ENCODE measurements at regions not wholly inside any gene's neighbourhood (a gene's known extent, or its start where the extent isn't known, plus 50 kb on each side); places are given as distances from the start of the nearest gene placed in this dataset.
"Not testable (repeated sequence)": the region's sequence is repeated elsewhere in the genome, so short reads cannot be mapped to it uniquely, and the experiment has no call there.

DNA sequence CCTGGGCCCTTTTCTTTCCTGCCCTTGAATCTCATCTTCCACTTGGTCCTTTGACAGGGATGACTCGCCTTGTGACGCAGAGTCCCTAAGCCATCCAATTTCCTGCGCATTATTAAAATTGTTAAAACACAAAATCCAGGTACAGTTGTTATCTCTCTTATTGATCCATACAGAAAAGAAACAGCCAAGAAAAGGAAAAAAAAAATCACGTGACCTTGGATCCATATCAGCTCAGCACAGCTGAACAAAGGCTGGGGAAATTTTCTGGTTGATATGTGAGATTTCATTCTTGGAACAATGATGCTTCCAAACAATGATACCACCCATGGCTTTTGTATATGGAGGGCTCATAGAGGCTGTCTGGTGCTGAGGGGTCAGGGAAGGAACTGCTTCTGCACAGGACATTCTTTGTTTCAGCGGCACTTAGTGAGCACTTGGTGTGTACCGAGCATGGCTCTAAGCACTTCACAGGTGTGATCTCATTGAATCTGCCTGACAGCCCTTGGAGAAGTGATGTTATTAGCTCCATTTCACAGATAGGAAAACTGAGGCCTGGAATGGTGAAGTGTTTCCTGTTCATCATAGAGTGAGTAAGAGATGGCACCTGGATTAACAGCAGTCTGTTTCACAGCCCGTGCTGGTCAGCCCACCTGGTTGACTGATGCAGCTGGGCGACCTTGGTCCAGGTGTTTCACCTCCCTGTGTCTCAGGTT, 155.0 kb upstream of the SULF2 start:
- DNase-seq = no peak

DNA sequence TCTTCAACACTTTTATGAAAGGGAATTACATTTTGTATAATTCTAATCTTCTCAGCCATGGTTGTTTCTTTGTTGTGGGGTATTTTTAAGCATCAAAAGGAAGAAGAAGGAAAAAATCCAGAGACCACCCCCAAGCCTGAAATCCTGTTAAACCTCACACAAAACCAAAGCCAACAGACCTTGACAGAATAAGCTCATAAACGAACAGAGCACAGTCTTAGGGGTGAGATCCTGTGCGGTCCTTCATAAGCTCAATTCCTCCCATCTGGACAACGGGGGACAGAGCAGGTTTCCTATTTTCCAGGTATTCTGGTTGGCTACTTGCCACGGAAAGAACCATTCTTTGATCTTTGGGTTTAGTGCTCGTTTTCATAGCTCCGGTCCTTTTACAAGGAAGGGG, 151.3 kb upstream of the SULF2 start:
- no peak for DNase-seq

DNA sequence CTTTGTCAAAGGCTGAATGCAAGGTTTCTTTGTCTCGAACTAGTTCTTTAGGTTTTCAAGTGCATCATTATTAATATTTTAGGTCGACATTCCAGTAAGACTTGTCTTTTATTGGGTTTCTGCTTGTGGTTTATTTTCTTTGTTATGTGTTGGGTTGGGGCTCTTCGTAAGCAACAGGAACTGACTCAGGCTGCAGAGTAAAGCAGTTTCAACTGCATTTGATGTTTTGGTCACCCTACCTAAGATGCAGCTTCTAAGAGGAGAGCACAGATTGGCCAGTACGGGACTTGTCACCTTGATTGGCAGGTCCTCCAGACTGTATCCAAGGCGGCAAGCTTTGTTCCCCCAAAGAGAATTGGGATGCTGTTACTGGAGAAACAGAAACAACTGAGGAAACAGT, 149.5 kb upstream of the SULF2 start:
- no peak for DNase-seq

DNA sequence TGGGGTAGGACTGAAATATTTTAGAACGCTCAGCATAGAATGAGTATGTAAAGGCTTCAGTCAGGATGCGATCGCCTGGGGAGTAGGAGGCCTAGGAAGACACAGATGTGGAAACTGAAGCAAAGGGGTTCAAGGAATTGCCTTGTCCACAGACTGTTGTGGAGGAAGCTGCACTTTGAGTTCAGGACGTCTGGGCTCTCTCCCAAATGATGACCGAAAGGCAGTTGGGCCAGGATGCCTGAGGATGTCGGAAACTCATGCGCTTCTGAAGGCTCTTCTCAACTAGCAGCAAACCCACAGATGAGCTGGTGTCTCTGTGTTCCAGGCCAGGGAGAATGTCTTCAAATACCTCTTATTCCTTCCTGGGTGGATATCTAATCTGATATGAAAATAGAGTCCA, 146.2 kb upstream of the SULF2 start:
- no peak for DNase-seq

GRCh38 chr20:47931002-47931401, 145.7 kb upstream of the SULF2 start:
- DNase-seq = no peak

DNA sequence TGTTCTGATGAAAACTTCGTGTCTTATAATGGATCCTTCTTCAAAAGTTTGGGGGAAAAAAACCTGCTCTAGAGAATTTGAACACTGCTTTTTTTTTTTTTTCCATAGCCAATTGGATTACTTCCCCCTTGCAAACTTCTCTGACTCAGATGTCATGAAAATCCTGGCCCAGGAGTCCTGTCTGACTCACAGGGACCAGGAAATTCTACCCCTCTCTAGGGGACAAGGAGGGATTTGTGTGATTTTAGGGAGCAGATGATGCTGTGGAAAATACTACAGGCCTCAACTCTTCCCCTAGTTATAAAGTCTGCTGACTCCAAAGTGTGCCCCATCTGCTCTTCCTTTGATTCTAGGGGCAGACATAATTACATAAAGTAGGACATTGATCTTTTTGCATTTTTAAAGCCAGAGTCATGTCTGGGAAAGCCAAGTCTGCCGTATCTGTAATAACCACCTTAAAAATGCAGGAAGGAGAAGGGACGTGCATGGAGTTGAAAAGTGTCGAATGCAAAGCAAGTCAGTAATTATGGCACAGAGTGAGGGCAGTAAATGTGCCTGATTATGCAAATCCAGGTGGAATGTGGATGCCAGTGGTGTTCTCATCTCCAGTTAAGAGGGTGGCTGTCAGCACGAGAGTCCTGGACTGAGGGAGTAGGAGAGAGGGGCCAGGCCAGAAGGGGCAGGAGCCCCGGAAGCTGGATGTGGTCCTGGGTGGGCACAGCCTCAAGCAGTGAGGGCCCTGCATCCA, 144.3 kb upstream of the SULF2 start:
- no peak for DNase-seq

- DNase-seq = no peak
Observed at GRCh38 chr20:47927944-47928343, 142.7 kb upstream of the SULF2 start.

DNA sequence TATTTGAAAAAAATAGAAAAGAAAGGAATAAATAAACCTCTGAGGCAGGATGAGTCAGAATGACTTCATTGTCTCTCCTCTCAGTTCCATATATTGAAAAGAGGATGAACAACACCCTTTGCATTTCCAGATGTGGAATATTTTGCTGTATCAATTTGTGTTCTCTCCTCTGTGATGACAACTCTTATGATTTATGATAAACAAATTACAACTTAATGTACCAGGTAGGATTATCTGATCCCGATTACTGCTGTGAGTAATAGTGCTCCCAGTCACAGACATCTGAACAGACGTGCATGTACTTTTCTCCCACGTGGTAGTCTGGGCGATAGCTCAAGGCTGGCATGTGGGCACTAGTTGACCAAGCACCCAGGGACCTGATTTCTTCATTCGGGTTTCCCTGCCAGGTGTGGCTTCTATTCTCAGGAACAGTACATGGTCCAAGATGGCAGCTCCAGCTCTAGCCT, 142.1 kb upstream of the SULF2 start:
- DNase-seq = peak; percentile 7

GRCh38 chr20:47926731-47927130, 141.4 kb upstream of the SULF2 start:
- no peak for DNase-seq

DNA sequence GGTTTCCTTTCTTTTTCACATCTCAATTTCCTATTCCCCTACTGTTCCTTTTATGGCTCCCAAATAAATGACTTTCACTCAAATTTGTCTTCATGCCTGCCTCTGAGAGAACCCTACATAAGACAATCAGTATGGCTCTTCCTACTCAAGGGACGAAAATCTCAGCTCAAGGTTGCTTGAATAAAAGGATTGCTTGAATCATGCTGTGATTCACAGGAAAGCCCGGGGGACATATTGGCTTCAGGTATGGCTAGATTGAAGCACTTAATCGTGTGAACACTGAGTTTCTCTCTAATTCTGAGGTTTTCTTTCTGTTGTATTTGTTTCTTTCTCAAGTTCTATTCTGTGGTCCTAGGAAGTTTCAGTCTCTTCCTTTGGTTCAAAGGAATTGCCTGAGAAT, 140.3 kb upstream of the SULF2 start:
- DNase-seq = no peak

DNA sequence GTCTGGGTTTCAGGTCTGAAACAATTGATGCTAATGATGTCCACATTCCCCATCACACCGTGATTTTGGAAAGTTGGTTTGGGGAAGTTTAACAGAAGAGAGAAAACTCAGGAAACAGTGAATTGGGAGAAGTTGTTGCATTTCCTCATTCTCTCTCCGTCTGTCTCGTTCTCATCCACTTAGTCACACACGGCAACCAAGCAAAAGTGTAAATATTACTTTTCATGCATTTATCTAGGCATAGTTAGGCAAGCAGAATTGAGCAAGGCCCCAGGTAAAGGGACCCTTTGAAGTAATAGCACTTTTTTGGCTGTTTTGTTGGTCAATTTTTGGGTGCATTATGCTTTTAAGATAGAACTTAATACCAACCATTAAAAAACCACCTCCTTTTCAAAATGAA, 137.0 kb upstream of the SULF2 start:
- peak; percentile 6 for DNase-seq

DNA sequence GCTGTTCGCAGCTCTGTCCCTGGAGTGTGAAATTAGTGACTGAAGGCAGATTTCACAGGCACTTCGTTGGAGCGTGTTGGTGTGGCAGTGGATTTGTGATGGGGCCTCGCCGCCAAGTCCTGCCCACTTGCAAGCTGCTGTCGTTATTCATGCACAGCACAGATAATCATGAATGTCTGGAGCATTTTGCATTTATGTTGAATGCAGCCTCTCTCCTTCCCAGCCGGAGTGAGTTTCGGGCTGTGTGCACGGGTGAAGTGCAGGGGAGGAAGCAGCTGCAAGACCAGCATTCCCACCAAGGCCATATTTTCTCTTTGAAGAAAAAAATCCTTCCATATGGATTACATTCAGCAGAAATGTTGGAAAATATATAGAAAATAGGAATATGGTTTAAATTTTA, 136.5 kb upstream of the SULF2 start:
- DNase-seq = not testable (repeated sequence)

- no peak for DNase-seq
Observed at GRCh38 chr20:47921408-47921807, 136.1 kb upstream of the SULF2 start.

- DNase-seq = peak; percentile 4
Observed at GRCh38 chr20:47917549-47918070, 132.3 kb upstream of the SULF2 start.

DNA sequence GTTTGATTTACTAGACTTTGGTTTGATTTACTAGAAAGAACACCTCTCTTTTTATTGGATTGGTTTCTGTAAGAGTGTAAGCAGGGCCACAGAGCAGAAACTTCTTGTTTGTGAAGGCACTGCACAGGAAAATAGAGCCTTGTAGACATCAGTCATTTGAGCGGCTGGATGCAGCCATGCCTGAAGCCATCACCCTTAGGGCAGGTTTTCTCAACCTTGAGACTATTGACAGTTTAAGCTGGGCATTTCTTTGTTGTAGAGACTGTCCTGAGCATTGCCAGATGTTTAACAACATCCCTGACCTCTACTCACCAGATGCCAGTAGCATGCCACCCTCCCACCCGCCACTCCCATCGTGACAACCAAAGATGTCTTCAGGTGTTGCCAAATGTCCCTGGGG, 130.2 kb upstream of the SULF2 start:
- DNase-seq = no peak

DNA sequence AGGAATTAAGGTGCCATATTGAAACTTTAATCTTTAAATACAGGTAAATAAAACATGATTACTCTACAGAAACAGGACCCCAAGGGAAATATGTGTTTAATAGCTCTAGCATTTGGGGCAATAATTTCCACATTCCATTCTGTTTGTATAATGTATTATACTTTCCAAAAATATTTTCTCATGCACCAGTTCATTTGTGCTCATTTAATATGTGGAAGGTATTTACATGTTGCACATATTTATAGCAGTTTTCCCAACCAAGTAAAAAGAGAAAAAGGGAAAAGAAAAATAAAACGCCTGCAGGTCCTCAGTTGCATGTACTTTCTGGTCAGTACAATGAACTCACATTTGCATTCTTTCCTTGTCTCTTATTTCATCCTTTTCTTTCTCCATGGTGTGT, 129.5 kb upstream of the SULF2 start:
- no peak for DNase-seq

DNA sequence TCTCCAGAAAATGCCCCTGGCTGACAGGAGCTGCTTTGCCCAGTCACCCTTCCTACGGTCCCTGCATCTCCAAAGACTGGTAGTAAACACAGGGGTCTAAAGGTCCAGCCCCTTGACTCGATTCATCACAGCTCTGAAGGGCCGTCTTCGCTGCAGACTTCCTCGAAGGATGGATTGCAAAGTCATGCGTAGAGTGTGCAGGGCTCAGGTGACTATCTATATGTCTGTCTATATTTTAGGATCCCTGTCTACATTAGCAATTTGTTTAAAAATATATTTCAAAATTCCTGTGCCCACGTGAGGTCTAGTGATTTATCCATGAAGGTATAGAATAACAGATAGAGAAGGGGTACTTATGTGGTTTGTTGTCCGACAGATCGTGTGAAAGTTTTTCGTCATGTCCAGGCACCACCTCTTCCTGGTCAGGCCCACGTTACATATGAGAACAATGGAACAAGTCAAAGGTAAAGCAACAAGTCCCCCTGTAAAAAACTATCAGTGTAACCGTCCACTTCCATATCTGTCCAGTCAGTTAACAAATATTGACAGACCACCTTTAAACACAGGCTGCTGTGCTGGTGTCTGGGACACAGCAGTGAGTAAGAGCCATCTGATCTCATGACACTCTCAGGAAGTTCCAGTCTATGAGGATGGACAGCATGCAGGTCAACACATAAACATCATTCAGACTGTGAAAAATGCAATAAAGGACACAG, 127.7 kb upstream of the SULF2 start:
- DNase-seq = not testable (repeated sequence)

DNA sequence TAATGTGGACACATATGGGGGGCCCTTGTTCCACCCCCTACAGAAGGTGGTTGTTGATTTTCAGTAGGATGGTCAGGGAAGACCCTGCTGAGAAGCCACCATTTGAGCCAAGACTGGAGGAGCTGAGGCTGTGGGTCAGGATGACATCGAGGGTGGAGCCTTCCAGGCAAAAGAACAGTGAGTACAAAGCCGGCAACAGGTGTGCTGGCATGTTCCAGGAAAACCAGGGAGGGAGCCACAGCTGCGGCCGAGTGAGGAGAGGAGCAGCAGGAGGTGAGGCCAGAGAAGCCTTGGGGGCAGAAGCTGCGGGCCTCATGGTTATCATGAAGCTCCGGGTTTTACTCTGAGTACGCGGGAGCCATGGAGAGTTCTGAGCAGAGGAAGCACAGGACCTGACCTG, 126.9 kb upstream of the SULF2 start:
- not testable (repeated sequence) for DNase-seq

DNA sequence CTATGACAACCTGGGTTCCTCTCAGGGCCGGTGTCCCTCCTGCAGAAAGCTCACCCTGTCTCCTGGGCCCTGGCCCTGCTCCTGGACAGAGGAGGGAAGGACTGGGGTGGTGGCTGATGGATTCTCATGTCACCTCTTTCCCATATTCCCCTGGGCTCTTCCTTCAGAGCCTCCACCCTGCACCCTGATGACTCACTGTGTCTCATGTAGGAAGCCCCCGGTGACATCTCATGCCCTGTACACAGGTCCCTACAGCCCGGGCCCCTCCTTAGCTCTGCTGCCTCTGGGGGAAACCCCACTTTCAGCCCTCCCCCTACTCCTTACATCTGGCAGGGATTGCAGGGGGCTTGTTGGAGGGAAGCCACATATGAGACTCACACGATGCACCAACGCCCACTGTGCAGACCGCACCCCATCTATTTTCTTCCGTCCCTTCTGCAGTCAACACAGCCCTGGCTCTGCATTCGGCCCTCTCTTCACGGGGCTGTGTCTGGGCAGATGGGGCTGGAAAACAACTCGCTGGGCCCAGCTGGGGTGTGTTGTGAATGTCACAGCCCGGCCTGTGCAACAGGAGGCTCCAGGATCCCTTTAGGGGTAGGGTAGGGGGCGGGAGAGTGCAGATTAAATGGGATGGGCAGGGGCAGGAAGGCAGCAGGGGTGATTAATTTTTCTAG, 124.6 kb upstream of the SULF2 start:
- DNase-seq = not testable (repeated sequence)

DNA sequence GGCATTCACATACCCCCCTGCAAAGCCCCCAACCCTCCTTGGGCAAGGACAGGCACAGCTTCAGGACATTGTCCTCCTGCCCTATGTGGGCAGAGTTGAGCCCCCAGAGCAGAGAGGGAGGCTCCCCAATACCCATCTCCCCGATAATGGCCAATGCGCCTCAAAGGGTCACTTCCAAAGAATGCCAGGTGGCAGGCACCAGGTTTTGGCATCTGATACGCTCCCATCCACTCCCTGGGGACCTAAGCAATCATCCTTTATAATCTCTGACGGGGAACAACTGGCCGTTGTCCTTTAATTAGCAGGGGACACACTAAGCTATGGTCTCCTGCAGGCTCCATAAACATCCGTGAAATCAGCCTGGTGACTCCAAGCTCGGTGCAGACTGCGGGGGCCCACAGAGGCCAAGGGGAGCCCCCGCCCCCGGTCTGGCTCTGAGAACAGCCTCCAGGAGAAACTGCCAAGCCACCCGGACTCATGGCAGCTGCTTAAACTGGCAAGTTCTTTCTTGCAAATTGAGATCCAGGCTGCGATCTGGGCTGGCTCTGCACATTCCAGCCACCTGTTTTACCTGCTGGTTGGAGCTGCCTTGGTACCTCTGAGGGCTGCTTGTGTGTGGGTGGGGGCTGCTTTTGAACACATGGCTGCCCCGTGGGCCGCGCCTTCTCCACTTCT, 123.2 kb upstream of the SULF2 start:
- not testable (repeated sequence) for DNase-seq

GRCh38 chr20:47907951-47908350, 122.7 kb upstream of the SULF2 start:
- not testable (repeated sequence) for DNase-seq

DNA sequence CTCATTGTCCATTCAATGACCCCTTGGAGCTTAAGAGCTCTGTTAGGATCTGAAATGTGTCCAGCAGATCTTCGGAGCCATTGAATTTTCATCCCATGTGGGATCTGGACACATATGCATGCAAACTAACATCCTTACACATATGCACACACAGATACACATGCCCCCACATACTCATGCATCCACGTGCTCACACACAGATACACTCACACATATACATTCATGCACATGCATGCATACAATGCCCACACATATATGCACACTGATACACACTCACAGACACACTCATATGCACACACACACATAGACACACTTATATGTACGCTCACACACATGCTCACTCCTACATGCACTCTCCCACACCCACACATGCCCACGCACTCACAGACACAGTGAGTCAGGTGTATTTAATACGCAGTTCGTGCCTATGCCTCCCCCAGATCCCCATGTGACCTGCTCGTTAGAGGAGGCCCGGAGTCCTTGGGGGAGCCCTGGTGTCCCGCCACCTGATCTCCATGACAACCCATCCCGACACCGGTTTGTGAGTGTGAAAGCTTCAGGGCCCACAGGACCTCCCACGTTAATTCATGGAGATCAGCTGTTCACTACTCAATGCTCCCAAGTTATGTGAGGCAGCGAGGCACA, 121.9 kb upstream of the SULF2 start:
- DNase-seq = no peak
